HG03064 (cell line): ENCODE measurements at regions not wholly inside any gene's neighbourhood (a gene's known extent, or its start where the extent isn't known, plus 50 kb on each side); places are given as distances from the start of the nearest gene placed in this dataset.
"Not testable (repeated sequence)": the region's sequence is repeated elsewhere in the genome, so short reads cannot be mapped to it uniquely, and the experiment has no call there.

ENCODE experiments used
- ATAC-seq: cut with Tn5 transposase; IDR thresholded peaks from one replicate; pipeline ENCODE4 v1.9.1; 2021; ENCODE audit warnings: low read depth; ENCODE audit not compliant: unreplicated experiment

GRCh38 chr15:39517122-39517855 lies 63.6 kb upstream of the THBS1 start:
- ATAC-seq: no peak

- ATAC-seq: not testable (repeated sequence)
Measured at GRCh38 chr15:39523968-39524367, 56.9 kb upstream of the THBS1 start.

GRCh38 chr15:39529457-39529856 lies 51.4 kb upstream of the THBS1 start:
- ATAC-seq: no peak

- no peak for ATAC-seq
Measured at GRCh38 chr15:39530480-39531342, 50.2 kb upstream of the THBS1 start.
